SW 1271 (cell line): ENCODE measurements at regions not wholly inside any gene's neighbourhood (a gene's known extent, or its start where the extent isn't known, plus 50 kb on each side); places are given as distances from the start of the nearest gene placed in this dataset.

Experiments used
- DNase-seq, 2 experiments: peaks; one replicate each; lab custom pipeline; 2025; lab: John Stamatoyannopoulos, UW

DNA sequence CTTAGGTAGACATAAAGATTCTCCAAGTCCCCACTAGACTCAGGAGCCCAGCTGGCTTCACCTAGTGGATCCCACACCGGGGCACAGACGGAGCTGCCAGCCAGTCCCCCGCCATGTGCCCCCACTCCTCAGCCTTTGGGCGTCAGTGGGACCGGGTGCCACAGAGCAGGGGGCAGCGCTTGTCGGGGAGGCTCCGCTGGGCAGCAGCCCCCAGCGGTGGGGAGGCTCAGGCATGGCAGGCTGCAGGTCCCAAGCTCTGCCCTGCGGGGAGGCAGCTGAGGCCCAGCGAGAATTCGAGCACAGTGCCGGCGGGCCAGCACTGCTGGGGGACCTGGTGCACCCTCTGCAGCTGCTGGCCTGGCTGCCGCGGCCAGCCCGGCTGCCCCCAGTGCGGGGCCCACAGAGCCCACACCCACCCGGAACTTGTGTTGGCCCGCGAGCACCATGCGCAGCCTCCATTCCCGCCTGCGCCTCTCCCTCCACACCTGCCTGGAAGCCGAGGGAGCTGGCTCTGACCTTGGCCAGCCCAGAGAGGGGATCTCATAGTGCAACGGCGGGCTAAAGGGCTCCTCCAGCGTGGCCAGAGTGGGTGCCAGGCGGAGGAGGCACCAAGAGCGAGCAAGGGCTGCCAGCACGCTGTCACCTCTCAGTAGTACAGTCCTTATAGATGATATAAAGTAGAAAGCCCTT lies 390.7 kb downstream of the PLK2 start:
- no peak for DNase-seq

DNA sequence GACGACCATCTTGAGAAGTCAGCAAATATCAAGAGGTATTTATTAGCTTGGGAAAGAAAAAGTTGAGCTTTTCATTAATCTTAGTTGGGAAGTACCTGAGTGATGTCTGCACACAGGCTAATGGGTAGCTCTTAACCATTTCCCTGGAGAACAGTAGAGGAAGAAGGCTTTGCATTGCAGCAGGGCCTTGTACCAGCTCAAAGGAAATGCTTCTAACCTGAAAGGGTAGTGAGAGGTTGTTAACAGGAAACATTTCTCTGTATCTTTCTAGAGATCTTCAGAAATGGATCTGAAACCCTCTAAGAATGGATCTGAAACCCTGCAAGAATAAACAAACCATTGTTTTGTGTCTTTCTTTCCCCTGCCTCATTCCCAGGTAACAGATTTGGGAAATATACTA lies 393.3 kb downstream of the PLK2 start:
- DNase-seq = no peak

- DNase-seq = no peak
Measured at GRCh38 chr5:58066076-58066475, 393.8 kb downstream of the PLK2 start.

GRCh38 chr5:58064801-58065200 lies 395.1 kb downstream of the PLK2 start:
- no peak for DNase-seq

- no peak for DNase-seq
Measured at GRCh38 chr5:58060996-58061395, 398.9 kb downstream of the PLK2 start.

GRCh38 chr5:58057324-58057723 lies 402.6 kb downstream of the PLK2 start:
- no peak for DNase-seq

DNA sequence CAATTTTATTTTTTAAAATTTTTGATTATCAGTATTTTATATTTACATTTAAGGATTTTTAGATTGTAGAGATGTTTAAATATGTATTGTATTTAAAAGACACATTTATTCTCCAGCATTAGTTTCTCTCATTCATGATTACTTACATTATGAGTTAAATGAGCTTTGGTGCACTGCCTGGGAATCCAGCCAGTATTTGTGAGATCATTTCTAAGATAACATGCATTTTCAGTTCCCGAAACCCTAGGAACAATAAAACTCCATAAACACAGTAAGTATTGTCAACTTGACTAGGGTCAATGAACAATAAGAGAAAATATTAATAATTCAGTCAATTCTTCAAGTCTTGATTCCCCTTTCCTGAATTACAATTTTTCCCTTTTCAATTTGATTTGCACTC lies 403.3 kb downstream of the PLK2 start:
- no peak for DNase-seq

GRCh38 chr5:58054018-58054417 lies 405.9 kb downstream of the PLK2 start:
- no peak for DNase-seq

DNA sequence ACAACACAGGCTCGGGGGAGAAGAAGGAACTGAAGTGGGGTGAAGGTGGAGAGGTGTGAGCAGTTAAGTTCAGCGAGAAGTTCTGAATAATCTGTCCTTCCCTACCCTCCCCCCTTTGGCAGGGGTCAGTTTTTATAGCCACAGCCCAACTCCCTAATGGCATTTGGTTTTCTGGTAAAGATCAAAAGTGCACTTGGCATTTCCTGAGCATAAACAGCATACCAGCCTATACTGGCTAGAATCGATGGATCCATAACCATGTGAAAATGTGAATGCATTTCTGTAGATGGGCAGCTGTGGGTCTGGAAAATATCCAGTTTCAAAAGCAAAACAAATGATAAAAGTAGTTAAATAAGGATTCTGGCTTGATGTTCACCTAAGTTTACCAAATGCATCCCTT lies 410.9 kb downstream of the PLK2 start:
- DNase-seq = no peak

- DNase-seq = no peak
Measured at GRCh38 chr5:58048185-58048925, 411.5 kb downstream of the PLK2 start.

DNA sequence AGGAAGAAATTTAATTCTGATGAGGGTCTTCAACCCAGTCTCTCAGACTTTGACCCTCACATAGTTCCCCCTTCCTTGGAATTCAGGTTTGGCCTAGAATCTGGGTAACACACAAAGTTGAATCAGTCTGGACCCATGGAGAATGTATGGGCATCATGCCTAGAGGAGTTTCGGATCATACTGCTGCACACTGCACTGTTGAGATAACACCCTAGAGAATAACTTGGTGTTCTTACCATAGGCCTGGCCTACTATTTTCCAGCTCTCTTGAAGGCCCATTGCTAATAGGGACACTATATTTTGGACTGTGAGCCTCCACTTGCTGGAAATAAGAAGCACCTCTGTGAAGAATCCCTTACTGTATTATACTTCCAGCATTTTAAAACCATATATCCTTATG lies 413.5 kb downstream of the PLK2 start:
- DNase-seq = no peak

DNA sequence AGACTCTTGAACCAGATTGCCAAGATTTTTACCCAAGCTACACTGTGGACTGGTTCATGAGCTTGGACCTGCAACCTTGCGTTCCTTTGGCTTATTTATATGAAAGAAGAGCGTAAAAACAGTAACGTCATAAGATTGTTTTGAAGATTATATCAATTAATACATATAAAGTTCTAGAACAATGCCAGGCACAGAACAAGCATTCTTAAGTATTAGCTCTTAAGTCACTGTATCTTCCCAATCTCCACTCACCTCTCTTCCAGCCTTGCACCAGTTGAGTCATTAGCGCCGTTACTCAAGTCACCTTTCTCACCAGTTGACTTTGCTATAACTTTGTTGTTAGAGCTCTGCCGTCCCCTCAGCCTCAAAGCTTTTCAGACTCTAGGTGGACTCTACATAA lies 415.7 kb downstream of the PLK2 start:
- DNase-seq = no peak

DNA sequence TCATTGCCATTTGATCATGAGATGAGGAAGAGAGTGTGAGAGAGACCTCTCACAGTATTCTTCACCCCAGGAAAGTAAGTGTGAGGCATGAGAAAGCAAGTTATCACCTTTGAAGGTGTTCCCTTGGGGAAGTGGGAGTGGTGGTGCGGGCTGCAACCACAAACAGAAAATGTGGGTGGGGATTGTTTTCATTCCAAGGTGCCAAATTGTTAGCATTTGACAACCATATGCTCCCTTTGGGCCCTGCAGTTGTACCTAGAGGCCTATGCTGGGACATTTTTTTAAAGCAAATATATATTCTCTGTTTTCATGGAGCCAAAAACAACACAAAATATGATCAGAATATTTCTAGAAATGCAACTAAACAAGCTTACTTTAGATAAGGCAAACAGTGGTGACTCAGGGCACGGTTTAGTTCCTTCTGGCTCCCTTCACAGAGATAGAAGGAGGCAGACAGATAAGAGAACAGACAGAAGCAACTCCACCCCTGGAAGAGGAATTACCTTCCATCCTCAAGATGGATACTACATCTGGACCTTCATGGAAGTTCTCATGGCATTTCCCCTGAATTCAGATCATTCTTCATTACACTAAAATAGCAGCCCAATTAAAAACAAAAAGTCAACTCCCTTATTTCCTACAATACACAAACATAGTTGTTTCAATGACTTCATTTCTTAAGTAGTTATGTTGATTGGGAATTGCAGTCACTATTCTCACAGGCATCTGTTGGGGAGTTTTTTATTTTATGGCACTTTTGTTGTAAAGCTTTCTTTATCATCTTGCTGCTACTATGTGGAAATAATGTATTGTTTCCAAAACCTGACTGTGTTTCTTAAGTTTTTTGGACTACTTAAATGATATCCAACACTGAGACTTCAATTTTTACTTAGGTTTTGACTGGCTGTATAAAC lies 416.6 kb downstream of the PLK2 start:
- DNase-seq = no peak

GRCh38 chr5:58041884-58042283 lies 418.0 kb downstream of the PLK2 start:
- DNase-seq = no peak

DNA sequence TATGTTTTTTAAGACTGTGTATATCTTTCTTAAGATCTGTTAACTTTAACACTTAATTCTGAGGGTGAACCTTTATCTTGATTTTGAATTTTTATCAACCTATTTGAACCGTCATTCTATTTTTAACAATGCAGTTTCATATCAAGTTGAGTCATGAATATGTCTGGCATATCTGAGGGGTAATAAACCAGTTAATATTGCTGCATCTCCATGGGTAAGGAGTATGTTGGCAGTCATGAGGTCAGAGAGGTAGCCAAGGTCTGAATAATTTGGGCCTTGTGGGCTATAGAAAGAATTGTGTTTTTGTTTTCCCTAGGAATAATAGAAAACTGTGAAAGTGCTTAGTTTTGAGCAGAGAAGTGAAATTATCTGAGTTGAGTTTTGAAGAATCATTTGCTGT lies 419.0 kb downstream of the PLK2 start:
- DNase-seq = no peak

DNA sequence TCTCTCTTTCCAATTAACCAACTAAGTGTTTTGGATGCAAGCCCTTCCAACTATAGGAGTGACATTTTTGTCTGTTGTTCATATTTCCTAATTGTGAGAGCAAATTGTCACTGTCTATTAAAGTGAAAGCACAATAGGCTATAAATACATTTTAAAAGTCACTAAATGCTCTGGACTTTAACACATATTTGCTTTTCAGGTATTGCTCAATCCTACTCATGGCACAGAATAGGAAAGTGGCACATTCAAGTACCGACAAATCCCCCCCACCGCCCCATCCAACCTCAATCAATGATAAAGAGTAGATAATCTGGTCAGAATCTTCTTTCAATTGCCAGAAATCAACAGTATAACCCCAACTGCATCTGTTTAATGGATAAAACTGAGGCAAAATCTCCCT lies 419.8 kb downstream of the PLK2 start:
- DNase-seq = no peak

DNA sequence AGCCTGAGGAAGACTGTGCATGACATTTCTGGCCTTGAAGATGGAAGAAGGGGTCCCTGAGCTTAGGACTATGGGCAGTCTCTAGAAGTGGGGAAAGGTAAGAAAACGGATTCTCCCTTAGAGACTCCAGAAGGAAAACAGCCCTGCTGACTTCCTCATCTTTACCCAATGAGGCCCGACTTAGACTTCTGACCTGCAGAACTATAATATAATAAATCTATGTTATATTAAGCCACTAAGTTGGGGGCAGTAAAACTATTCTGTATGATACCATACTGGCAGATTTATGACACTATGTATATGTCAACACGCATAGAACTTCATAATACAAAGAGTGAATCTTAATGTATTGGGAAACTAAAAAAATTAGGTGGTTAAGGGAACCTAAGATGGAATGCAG lies 422.0 kb downstream of the PLK2 start:
- no peak for DNase-seq

DNA sequence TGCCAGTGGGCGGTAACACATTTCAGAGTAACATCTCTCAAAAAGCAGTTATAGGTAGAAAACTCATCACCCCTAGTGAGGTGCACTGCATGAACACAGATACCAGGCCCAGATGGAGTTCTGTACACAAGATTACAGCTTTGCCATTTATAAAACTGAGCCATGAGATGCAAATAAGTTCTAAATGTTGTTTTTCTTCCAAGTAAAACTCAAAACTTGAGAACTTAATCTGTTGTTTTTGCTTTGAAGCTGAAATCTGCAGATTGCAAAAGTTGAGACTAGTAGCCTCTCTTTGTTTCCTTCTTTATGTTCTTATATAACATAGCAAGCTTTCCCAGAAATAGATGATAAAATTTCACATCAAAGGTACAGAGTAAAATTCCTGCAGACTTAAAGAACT lies 434.1 kb downstream of the PLK2 start:
- no peak for DNase-seq

DNA sequence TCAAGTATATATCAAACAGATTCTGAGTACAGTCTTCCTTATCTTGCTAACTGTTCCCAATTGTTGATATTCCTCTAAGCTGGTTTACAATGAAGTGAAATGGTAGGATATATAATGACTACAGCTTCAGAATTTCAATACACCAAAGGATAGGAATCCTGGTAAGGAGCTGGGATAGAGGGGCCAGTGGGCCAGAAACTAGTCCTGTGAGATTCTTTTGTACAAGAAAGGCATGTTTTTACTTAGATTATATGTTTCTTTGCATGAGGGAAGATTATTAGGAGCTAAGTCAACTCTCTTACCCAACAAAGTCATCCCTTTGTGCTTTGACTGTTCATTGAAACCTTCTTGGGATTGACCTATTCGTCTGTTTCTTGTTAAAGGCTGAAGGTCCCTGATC lies 435.7 kb downstream of the PLK2 start:
- DNase-seq = no peak

GRCh38 chr5:58022055-58022454 lies 437.8 kb downstream of the PLK2 start:
- DNase-seq = no peak

GRCh38 chr5:58021466-58021865 lies 438.4 kb downstream of the PLK2 start:
- DNase-seq = no peak

GRCh38 chr5:58019614-58020013 lies 440.3 kb downstream of the PLK2 start:
- DNase-seq = no peak

DNA sequence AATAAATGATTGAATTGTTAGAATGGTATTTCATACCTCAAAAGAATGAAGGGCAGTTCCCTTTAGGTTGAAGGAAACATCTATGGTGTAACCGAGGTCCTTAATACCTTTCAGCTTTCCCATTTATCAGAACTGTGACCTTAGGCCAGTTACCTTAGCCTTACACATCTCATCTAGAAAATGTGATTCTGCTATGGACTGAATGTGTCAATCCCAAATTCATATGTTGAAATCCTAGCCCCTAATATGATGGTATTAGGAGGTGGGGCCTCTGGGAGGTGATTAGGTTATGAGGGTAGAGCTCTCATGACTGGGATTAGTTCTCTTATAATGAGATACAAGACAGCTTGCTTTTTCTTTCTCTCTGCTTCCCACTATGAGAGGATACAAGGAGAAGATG lies 441.9 kb downstream of the PLK2 start:
- DNase-seq = no peak
